GM13976 (cell line): ENCODE measurements at regions not wholly inside any gene's neighbourhood (a gene's known extent, or its start where the extent isn't known, plus 50 kb on each side); places are given as distances from the start of the nearest gene placed in this dataset.

ENCODE experiments used
- DNase-seq: peaks from one replicate; pipeline ENCODE4 v3.0.0; 2012; ENCODE audit warnings: low spot score
- in situ Hi-C: fragments of 300-500 bp; cut with MboI; formaldehyde crosslinking; loops from one replicate; pipeline ENCODE4 v1.12.0; 2022; ENCODE audit warnings: low sequenced_read_pairs, mixed read lengths, inconsistent platforms; ENCODE audit not compliant: unreplicated experiment
- TF ChIP-seq, protein P1 (sequence below): IDR thresholded peaks from 2 replicates; pipeline ENCODE4 v1.5.1; 2012; ENCODE audit warnings: borderline replicate concordance, mild to moderate bottlenecking; ENCODE audit not compliant: insufficient read depth; ENCODE audit errors: extremely low read depth, missing control alignments, control extremely low read depth

DNA sequence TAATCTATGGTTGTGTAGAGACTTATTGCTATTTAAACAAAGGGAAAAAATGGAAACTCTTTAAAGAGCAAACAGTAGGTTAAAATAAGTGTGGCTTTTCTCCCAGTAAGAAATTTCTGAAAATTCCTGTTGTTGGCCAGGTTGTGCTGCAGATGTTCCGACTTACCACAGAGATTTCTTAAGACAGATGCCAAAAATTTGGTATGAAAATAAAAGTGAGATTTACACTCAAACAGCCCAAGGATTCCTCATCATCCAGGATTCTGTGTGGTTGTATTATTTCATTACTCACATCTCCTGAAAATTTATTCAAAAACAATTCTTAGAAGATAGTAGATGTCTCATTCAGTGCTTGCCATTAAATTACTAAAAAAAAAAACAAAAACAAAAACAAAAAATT, 296.7 kb upstream of the PTBP2 start:
- TF ChIP-seq, protein P1, sequence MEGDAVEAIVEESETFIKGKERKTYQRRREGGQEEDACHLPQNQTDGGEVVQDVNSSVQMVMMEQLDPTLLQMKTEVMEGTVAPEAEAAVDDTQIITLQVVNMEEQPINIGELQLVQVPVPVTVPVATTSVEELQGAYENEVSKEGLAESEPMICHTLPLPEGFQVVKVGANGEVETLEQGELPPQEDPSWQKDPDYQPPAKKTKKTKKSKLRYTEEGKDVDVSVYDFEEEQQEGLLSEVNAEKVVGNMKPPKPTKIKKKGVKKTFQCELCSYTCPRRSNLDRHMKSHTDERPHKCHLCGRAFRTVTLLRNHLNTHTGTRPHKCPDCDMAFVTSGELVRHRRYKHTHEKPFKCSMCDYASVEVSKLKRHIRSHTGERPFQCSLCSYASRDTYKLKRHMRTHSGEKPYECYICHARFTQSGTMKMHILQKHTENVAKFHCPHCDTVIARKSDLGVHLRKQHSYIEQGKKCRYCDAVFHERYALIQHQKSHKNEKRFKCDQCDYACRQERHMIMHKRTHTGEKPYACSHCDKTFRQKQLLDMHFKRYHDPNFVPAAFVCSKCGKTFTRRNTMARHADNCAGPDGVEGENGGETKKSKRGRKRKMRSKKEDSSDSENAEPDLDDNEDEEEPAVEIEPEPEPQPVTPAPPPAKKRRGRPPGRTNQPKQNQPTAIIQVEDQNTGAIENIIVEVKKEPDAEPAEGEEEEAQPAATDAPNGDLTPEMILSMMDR: no peak
- in situ Hi-C loops: no loop called here
- no peak for DNase-seq

DNA sequence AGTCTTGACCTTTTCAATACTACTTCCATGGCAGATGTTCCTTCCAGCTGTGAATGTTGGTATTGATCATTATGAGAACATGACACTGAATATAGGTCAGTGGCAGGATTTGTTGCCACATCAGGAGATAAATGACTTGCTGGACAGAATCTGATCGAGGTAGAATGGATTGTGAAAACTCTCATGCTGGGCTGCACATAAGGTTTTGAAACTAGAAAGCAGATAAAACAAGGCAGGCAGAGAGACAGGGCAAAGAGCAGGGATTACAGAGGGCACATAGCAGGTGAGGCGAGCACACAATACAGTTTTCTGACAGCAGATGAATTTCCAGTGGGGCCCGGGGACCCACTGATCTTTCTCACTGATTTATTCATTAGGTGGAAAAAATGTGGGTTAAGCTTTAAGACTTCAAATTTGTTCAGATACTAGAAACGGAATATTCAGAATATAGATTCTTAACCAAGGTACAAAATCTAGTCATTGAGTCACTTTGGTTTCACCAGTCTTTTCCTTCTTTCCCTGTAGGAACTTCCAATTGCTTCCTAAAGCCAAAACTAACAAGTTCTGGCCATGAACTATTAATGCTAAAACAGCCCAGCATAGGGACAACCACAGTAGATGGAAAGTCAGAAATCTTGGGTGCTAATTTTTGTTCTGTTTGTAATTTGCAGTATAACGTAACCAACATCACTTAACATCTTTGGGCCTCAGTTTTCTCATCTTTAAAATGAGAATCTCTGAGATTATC, 296.0 kb upstream of the PTBP2 start:
- no peak for DNase-seq
- in situ Hi-C loops: no loop called here
- TF ChIP-seq, protein P1: no peak

DNA sequence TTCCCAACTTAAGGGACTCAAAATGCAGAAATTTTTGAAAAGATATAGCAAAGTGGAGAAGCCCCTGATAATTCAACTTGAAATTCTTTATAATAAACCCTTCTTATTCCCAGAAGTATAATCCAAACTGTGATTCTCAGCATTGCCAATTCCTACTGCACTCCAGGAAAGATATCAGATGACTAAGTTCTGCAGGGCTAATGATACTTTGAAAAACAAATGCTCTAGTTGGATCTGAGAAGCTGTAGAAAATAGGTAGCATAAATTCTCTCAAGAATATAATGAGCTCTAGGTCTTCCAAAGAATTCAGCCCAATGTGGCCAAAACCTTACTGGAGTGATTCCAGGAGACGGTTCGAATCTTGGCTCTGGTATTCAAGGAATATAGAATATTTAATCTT, 294.0 kb upstream of the PTBP2 start:
- in situ Hi-C loops: no loop called here

GRCh38 chr1:96445302-96445701, 276.3 kb upstream of the PTBP2 start:
- no peak for DNase-seq
- TF ChIP-seq, protein P1: no peak
- in situ Hi-C loops: no loop called here

More for the DNA sequence above, 294.0 kb upstream of the PTBP2 start:
- TF ChIP-seq, protein P1: no peak
- no peak for DNase-seq

DNA sequence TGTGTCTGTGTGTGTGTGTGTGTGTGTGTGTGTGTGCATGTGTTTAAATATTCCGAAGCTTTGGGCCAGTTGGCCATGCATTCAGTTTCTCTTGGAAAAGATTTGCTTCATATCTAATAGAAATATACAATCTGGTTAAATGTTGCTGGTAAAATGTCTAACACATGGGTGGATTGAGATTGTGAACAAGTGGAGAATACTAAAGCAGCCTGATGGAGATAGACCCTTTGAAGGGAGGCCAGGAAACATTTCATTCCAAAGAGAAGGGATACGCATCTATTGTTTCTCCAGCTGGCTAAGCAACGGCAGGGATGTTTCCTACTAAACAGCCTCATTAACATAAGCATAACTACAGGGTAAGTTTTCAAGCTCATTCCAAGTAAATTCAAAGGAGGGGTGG, 257.5 kb upstream of the PTBP2 start:
- DNase-seq: no peak
- in situ Hi-C loops: no loop called here
- TF ChIP-seq, protein P1: no peak

DNA sequence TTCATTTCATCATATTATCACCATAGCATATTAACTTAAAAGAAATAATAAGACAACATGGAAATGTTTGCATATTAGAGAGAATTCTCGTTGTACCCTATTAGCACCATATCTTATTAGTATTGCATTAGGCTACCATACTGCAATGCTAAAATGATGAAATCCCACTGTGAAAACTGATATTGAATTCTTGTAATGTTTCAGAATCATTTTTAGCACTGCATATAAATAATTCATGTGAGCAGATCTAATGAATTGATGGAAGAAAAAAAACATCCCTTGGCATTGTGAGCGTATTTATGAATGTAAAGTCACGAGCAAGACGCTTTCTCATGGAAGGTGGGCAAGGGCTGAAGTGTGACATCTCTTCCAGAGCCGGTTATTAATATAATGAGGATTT, 257.1 kb upstream of the PTBP2 start:
- TF ChIP-seq, protein P1: no peak
- no peak for DNase-seq
- in situ Hi-C loops: no loop called here

- DNase-seq: no peak
- in situ Hi-C loops: no loop called here
- TF ChIP-seq, protein P1: no peak
Measured at GRCh38 chr1:96464991-96465390, 256.6 kb upstream of the PTBP2 start.
